ENCODE measurements at regions not wholly inside any gene's neighbourhood (a gene's known extent, or its start where the extent isn't known, plus 50 kb on each side); places are given as distances from the start of the nearest gene placed in this dataset.

GRCh38 chr2:206876216-206876860 lies 63.0 kb upstream of the CPO start:
- Histone ChIP-seq H3K36me3 (replicated peaks) (no peaks in the 10 kb centered on the region), H3K27ac (no peak overlapping the region), H3K27me3 (replicated peaks) (no peaks in the 10 kb centered on the region), H3K4me3 (ENCODE audit: low read depth, low read length) (no peak overlapping the region)
- no peak for DNase-seq
- in situ Hi-C loops (cut with HindIII; ENCODE audit: low pct_ligation_motif_present, low sequenced_read_pairs), result no loop called here
- no peak for TF ChIP-seq CTCF (IDR thresholded peaks at IDR 0.05; ENCODE audit: low read depth, low read length, missing control alignments)

DNA sequence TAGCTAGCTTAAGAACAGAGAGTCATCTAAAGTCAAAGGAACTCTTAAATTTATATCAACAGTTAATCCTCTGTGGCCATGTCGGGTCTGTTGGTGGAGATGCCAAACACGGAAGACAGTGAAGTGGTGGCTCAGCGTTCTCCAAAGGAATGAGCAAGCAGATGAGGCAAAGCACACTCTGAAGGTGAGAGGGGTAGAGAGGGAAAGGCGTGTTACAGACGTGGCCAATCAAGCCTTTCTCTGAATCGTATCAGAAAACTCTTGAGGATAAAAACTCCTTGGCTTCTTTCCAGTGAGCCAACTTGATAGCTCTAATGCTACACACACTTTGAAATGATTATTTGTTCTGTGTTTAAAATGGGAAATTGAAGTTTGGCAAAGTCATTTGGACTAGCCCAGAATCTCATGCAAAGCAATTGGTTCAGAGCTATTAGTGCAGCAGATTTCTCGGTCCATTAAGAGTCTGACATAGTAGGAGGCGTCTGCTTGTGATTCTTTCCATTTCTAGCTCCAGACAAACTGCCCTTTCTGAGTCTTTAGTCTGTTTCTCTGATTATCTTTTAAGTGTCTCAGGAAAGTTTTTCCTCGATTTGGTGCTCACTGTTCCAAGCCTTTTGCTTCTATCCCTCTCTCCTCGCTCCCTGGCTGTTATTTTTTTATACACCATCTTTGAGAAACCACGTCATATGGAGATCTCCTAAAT lies 57.5 kb upstream of the CPO start:
- in situ Hi-C loops (cut with HindIII; ENCODE audit: low pct_ligation_motif_present, low sequenced_read_pairs), result no loop called here
- H3K36me3 ChIP-seq (replicated peaks), result no peaks in the 10 kb centered on the region

GRCh38 chr2:206886696-206887095 lies 52.6 kb upstream of the CPO start:
- Histone ChIP-seq H3K27me3 (replicated peaks) (no peaks in the 10 kb centered on the region), H3K4me3 (ENCODE audit: low read depth, low read length) (no peak overlapping the region), H3K27ac (no peak overlapping the region), H3K36me3 (replicated peaks) (no peaks in the 10 kb centered on the region)
- no peak for DNase-seq
- no peak for TF ChIP-seq CTCF (IDR thresholded peaks at IDR 0.05; ENCODE audit: low read depth, low read length, missing control alignments)
- in situ Hi-C loops (cut with HindIII; ENCODE audit: low pct_ligation_motif_present, low sequenced_read_pairs), result no loop called here

More for the DNA sequence above, 57.5 kb upstream of the CPO start:
- TF ChIP-seq CTCF (IDR thresholded peaks at IDR 0.05; ENCODE audit: low read depth, low read length, missing control alignments), result no peak
- Histone ChIP-seq H3K27ac (no peak overlapping the region), H3K4me3 (ENCODE audit: low read depth, low read length) (no peak overlapping the region), H3K27me3 (replicated peaks) (no peaks in the 10 kb centered on the region)
- no peak for DNase-seq

DNA sequence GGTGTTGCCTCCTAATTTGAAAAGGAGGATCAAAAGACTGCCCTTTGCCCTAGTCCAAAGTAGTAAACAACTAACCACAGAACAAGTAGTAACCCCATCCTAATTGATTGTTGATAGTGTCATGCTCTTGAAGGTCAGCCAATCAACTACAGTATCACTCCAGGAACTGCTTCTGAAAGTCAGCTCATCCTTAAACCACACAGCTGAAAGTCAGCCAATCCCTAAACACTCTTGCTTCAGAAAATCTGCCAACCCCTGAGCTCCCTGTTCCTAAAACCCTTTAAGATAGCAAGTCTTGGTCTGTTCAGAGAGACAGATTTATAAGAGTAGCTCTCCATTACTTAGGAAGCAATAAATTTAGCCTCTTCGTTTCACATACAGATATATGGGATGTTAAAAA lies 51.6 kb upstream of the CPO start:
- DNase-seq, result no peak
- no peak overlapping the region for H3K4me3 ChIP-seq (ENCODE audit: low read depth, low read length)
- in situ Hi-C loops (cut with HindIII; ENCODE audit: low pct_ligation_motif_present, low sequenced_read_pairs), result no loop called here
- H3K27ac ChIP-seq, result no peak overlapping the region
- H3K36me3 ChIP-seq (replicated peaks), result no peaks in the 10 kb centered on the region
- TF ChIP-seq CTCF (IDR thresholded peaks at IDR 0.05; ENCODE audit: low read depth, low read length, missing control alignments), result no peak
- no peaks in the 10 kb centered on the region for H3K27me3 ChIP-seq (replicated peaks)

All from brain microvascular endothelial cell (primary cell).